SK-N-SH (cell line): ENCODE measurements at regions not wholly inside any gene's neighbourhood (a gene's known extent, or its start where the extent isn't known, plus 50 kb on each side); places are given as distances from the start of the nearest gene placed in this dataset.

Experiments
- CTCF ChIA-PET: fragments of 300-600, 350-600 bp; formaldehyde crosslinking; extraction: SDS; loops from one replicate; lab custom pipeline; 2021; lab: Yijun Ruan, JAX
- POLR2A ChIA-PET: fragments of 350-600 bp; sonication (Branson Sonifier 250); formaldehyde crosslinking; extraction: SDS; loops from one replicate; lab custom pipeline; 2020; ENCODE audit warnings: antibody characterized with exemption, inconsistent platforms; lab: Yijun Ruan, JAX
- DNase-seq: peaks from one replicate; pipeline ENCODE4 v3.0.0; 2012
- H2AFZ ChIP-seq: fragments of 200-600 bp; sonication (generic); 2 replicates; pipeline ENCODE4 v1.8.1; 2016; ENCODE audit warnings: antibody characterized with exemption, mild to moderate bottlenecking, low read depth
- H3F3A ChIP-seq: fragments of 200-600 bp; sonication (generic); replicated peaks from 2 replicates; pipeline ENCODE3; 2016; ENCODE audit warnings: antibody characterized with exemption, mild to moderate bottlenecking; ENCODE audit not compliant: insufficient read depth
- H3K27ac ChIP-seq, 2 experiments: fragments of 200-500 bp in 1 of 2; fragments of 200-600 bp in 1 of 2; sonication (Bioruptor generic) in 1 of 2; sonication (generic), shearing (Covaris generic) in 1 of 2; 2 replicates each; pipeline versions ENCODE4 v1.5.1 to v1.6.1; 2014 to 2016; ENCODE audit warnings: low read depth in 2 of 2, inconsistent platforms in 1 of 2, low read length in 1 of 2, mild to moderate bottlenecking in 1 of 2, mixed read lengths in 1 of 2
- H3K27me3 ChIP-seq: fragments of 200-600 bp; sonication (generic), shearing (Covaris generic); 2 replicates; pipeline ENCODE4 v1.6.1; 2016; ENCODE audit warnings: mixed run types; ENCODE audit not compliant: insufficient read depth
- H3K36me3 ChIP-seq, 2 experiments: fragments of 200-500 bp in 1 of 2; fragments of 200-600 bp in 1 of 2; sonication (Bioruptor generic) in 1 of 2; sonication (generic) in 1 of 2; replicated peaks in 1 of 2; 2 replicates each; pipeline versions ENCODE3 to v1.5.1; 2014 to 2016; ENCODE audit warnings: low read length in 1 of 2, mild to moderate bottlenecking in 1 of 2; ENCODE audit not compliant: insufficient read depth in 2 of 2, control insufficient read depth in 1 of 2
- H3K4me1 ChIP-seq, 2 experiments: fragments of 200-500 bp in 1 of 2; fragments of 200-600 bp in 1 of 2; sonication (Bioruptor generic) in 1 of 2; sonication (generic), shearing (Covaris generic) in 1 of 2; 2 replicates each; pipeline versions ENCODE4 v1.5.1 to v1.6.1; 2014 to 2016; ENCODE audit warnings: low read depth in 1 of 2, low read length in 1 of 2, mixed run types in 1 of 2; ENCODE audit not compliant: insufficient read depth in 2 of 2, control insufficient read depth in 1 of 2
- H3K4me2 ChIP-seq: fragments of 200-600 bp; sonication (generic), shearing (Covaris generic); 2 replicates; pipeline ENCODE4 v1.6.1; 2017; ENCODE audit warnings: mixed run types
- H3K4me3 ChIP-seq, 2 experiments: fragments of 200-500 bp in 1 of 2; fragments of 200-600 bp in 1 of 2; sonication (Bioruptor generic) in 1 of 2; sonication (generic), shearing (Covaris generic) in 1 of 2; 2 replicates each; pipeline versions ENCODE4 v1.5.1 to v1.8.1; 2014 to 2016; ENCODE audit warnings: low read depth in 2 of 2, inconsistent platforms in 1 of 2, low read length in 1 of 2, mild to moderate bottlenecking in 1 of 2, mixed read lengths in 1 of 2, moderate library complexity in 1 of 2
- H3K79me2 ChIP-seq: fragments of 200-600 bp; sonication (generic); 2 replicates; pipeline ENCODE4 v1.8.1; 2017; ENCODE audit warnings: mild to moderate bottlenecking; ENCODE audit not compliant: insufficient read depth
- H3K9ac ChIP-seq: fragments of 200-600 bp; sonication (generic); 2 replicates; pipeline ENCODE4 v1.6.1; 2017; ENCODE audit warnings: mixed run types
- H3K9me2 ChIP-seq: fragments of 200-600 bp; sonication (generic); 2 replicates; pipeline ENCODE4 v1.6.1; 2017; ENCODE audit warnings: mixed run types
- H3K9me3 ChIP-seq: fragments of 200-600 bp; sonication (generic); 2 replicates; pipeline ENCODE4 v1.6.1; 2017; ENCODE audit warnings: mixed run types, mild to moderate bottlenecking, moderate library complexity
- H4K20me1 ChIP-seq: fragments of 200-600 bp; sonication (generic); 2 replicates; pipeline ENCODE4 v1.6.1; 2017; ENCODE audit warnings: mild to moderate bottlenecking, mixed run types; ENCODE audit not compliant: insufficient read depth
- CHD2 ChIP-seq: fragments of 150-350 bp; IDR thresholded peaks from 2 replicates; pipeline ENCODE4 v1.6.1; 2018; ENCODE audit warnings: low read length; ENCODE audit not compliant: partially characterized antibody
- ELF1 ChIP-seq: IDR thresholded peaks from 2 replicates; pipeline ENCODE4 v1.4.0; 2012
- EP300 ChIP-seq, 2 experiments: IDR thresholded peaks; 2 replicates each; pipeline versions ENCODE4 v1.4.0 to v1.6.1; 2012; ENCODE audit warnings: borderline replicate concordance in 1 of 2, low read depth in 1 of 2, low read length in 1 of 2
- EZH2phosphoT487 ChIP-seq: fragments of 200-600 bp; sonication (generic); IDR thresholded peaks from 2 replicates; pipeline ENCODE4 v1.6.1; 2017; ENCODE audit warnings: low read depth, mixed run types, mild to moderate bottlenecking, antibody characterized with exemption, moderate library complexity, borderline replicate concordance
- FOSL2 ChIP-seq: IDR thresholded peaks from 2 replicates; pipeline ENCODE4 v1.4.0; 2012; ENCODE audit warnings: low read depth, mild to moderate bottlenecking, moderate library complexity, borderline replicate concordance
- FOXJ3 ChIP-seq: sonication (generic); formaldehyde crosslinking; IDR thresholded peaks from 2 replicates; pipeline ENCODE4 v1.5.1; 2020; ENCODE audit warnings: mild to moderate bottlenecking, missing genetic modification reagents
- FOXM1 ChIP-seq: IDR thresholded peaks from 2 replicates; pipeline ENCODE4 v1.4.0; 2012; ENCODE audit warnings: low read depth, mild to moderate bottlenecking
- GABPA ChIP-seq: IDR thresholded peaks from 2 replicates; pipeline ENCODE4 v1.4.0; 2012; ENCODE audit warnings: low read depth, mild to moderate bottlenecking
- JUND ChIP-seq: IDR thresholded peaks from 2 replicates; pipeline ENCODE4 v1.4.0; 2012
- MEF2A ChIP-seq: IDR thresholded peaks from 2 replicates; pipeline ENCODE4 v1.4.0; 2012; ENCODE audit warnings: low read depth, borderline replicate concordance
- MXI1 ChIP-seq: IDR thresholded peaks from 2 replicates; pipeline ENCODE4 v1.6.1; 2012; ENCODE audit warnings: mild to moderate bottlenecking, low read depth, low read length, improper control_type of control experiment
- NFIC ChIP-seq: IDR thresholded peaks from 2 replicates; pipeline ENCODE4 v1.4.0; 2012; ENCODE audit warnings: borderline replicate concordance
- POLR2AphosphoS5 ChIP-seq: IDR thresholded peaks from 2 replicates; pipeline ENCODE4 v1.6.1; 2012; ENCODE audit warnings: low read depth, low read length
- RAD21 ChIP-seq: IDR thresholded peaks from 2 replicates; pipeline ENCODE4 v1.6.1; 2012; ENCODE audit warnings: mild to moderate bottlenecking, low read length
- RCOR1 ChIP-seq: fragments of 150-350 bp; IDR thresholded peaks from 2 replicates; pipeline ENCODE4 v1.6.1; 2017; ENCODE audit warnings: antibody characterized with exemption, low read length
- REST ChIP-seq: IDR thresholded peaks from 2 replicates; pipeline ENCODE4 v1.6.1; 2012; ENCODE audit warnings: mild to moderate bottlenecking, low read depth, low read length, moderate library complexity
- SIN3A ChIP-seq: IDR thresholded peaks from 2 replicates; pipeline ENCODE4 v1.6.1; 2012; ENCODE audit warnings: low read depth, mild to moderate bottlenecking, low read length, moderate library complexity, borderline replicate concordance
- SMC3 ChIP-seq: IDR thresholded peaks from 2 replicates; pipeline ENCODE4 v1.6.1; 2012; ENCODE audit warnings: low read depth, low read length, improper control_type of control experiment
- TAF1 ChIP-seq: IDR thresholded peaks from 2 replicates; pipeline ENCODE4 v1.6.1; 2012; ENCODE audit warnings: low read depth, mild to moderate bottlenecking, low read length, moderate library complexity, borderline replicate concordance
- TCF12 ChIP-seq: IDR thresholded peaks from 2 replicates; pipeline ENCODE4 v1.4.0; 2012
- TEAD4 ChIP-seq: IDR thresholded peaks from 2 replicates; pipeline ENCODE4 v1.4.0; 2012; ENCODE audit warnings: mild to moderate bottlenecking, borderline replicate concordance; ENCODE audit not compliant: insufficient read depth
- USF1 ChIP-seq: IDR thresholded peaks from 2 replicates; pipeline ENCODE4 v1.4.0; 2012; ENCODE audit warnings: low read depth, borderline replicate concordance
- YY1 ChIP-seq: IDR thresholded peaks from 2 replicates; pipeline ENCODE4 v1.4.0; 2012; ENCODE audit warnings: low read depth, mild to moderate bottlenecking
- WGBS: methylation state at CpG from one replicate; pipeline ENCODE4 v1.1.6; 2017; ENCODE audit warnings: low lambda C conversion rate; 5-methylcytosine and 5-hydroxymethylcytosine counted together
- TF ChIP-seq, protein P1 (sequence below): fragments of 200-600 bp; sonication (generic); IDR thresholded peaks from 2 replicates; pipeline ENCODE4 v1.6.1; 2017; ENCODE audit warnings: antibody characterized with exemption, mild to moderate bottlenecking, moderate library complexity
- TF ChIP-seq, protein P2 (sequence below): IDR thresholded peaks from 2 replicates; pipeline ENCODE4 v1.4.0; 2012; ENCODE audit warnings: low read depth
- TF ChIP-seq, protein P3 (sequence below): IDR thresholded peaks from 2 replicates; pipeline ENCODE4; 2012

- WGBS: 19% methylated on average over 9 of the region's 9 CpGs
- no peaks in the 10 kb centered on the region for H3K27me3 ChIP-seq
- TF ChIP-seq TCF12 (peak; percentile 75), RAD21 (no peak), USF1 (no peak), GABPA (peak; percentile 30; the same call in 1 of the 2 replicates), TAF1 (no peak), RCOR1 (no peak), TEAD4 (0 out of 2 replicates have a peak, but pooled peaks have one; percentile 22), POLR2AphosphoS5 (peak; percentile 18; the same call in 1 of the 2 replicates), ELF1 (no peak), SIN3A (no peak), JUND (peak; percentile 75), MXI1 (no peak), EP300 (IDR thresholded peaks at IDR 0.05; ENCODE audit: borderline replicate concordance in 1 of 2, low read depth in 1 of 2, low read length in 1 of 2) (peak in 1 of 2 experiments; percentile 44; a peak in 1 of 4 replicates), FOXJ3 (no peak), MEF2A (no peak), CHD2 (no peak), EZH2phosphoT487 (no peak), NFIC (peak; percentile 88), FOXM1 (no peak), FOSL2 (peak; percentile 86), YY1 (no peak; the same call in 1 of the 2 replicates), SMC3 (no peak), REST (no peak)
- TF ChIP-seq, protein P1, sequence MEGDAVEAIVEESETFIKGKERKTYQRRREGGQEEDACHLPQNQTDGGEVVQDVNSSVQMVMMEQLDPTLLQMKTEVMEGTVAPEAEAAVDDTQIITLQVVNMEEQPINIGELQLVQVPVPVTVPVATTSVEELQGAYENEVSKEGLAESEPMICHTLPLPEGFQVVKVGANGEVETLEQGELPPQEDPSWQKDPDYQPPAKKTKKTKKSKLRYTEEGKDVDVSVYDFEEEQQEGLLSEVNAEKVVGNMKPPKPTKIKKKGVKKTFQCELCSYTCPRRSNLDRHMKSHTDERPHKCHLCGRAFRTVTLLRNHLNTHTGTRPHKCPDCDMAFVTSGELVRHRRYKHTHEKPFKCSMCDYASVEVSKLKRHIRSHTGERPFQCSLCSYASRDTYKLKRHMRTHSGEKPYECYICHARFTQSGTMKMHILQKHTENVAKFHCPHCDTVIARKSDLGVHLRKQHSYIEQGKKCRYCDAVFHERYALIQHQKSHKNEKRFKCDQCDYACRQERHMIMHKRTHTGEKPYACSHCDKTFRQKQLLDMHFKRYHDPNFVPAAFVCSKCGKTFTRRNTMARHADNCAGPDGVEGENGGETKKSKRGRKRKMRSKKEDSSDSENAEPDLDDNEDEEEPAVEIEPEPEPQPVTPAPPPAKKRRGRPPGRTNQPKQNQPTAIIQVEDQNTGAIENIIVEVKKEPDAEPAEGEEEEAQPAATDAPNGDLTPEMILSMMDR: no peak
- TF ChIP-seq, protein P2, sequence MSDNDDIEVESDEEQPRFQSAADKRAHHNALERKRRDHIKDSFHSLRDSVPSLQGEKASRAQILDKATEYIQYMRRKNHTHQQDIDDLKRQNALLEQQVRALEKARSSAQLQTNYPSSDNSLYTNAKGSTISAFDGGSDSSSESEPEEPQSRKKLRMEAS: peak; percentile 59
- TF ChIP-seq, protein P3, sequence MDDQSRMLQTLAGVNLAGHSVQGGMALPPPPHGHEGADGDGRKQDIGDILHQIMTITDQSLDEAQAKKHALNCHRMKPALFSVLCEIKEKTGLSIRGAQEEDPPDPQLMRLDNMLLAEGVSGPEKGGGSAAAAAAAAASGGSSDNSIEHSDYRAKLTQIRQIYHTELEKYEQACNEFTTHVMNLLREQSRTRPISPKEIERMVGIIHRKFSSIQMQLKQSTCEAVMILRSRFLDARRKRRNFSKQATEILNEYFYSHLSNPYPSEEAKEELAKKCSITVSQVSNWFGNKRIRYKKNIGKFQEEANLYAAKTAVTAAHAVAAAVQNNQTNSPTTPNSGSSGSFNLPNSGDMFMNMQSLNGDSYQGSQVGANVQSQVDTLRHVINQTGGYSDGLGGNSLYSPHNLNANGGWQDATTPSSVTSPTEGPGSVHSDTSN: peak; percentile 68
Measured at GRCh38 chr1:29709704-29710280, 473.5 kb downstream of the PTPRU start.

More at GRCh38 chr1:29709704-29710280, 473.5 kb downstream of the PTPRU start:
- Histone ChIP-seq H3K79me2 (no peaks in the 10 kb centered on the region), H3K4me3 (no peak overlapping the region), H3F3A (peaks cover 28% of the 10 kb centered on the region), H3K36me3 (no peaks in the 10 kb centered on the region), H3K4me2 (peak overlapping the region; percentile 65), H3K9ac (peak overlapping the region; percentile 64), H3K9me2 (no peaks in the 10 kb centered on the region), H3K9me3 (no peaks in the 10 kb centered on the region), H3K27ac (peak overlapping the region; percentile 98 to 100), H4K20me1 (no peaks in the 10 kb centered on the region), H2AFZ (peak overlapping the region; percentile 72), H3K4me1 (peaks cover 36 to 48% of the 10 kb centered on the region in 2 experiments)
- DNase-seq: no peak
- CTCF ChIA-PET: interaction anchor here (0.8 to 4.9 kb wide), 16 partner anchors 12 to 670 kb away, joined by 3 to 35 read pairs (median 4); partner anchors contain the start of gene PTPRU
- POLR2A ChIA-PET: interaction anchor here (1.0 to 1.5 kb wide), 2 partner anchors 20 to 236 kb away, joined by 3 read pairs; no protein-coding TSS in a partner anchor
